HFF-Myc (cell line): ENCODE measurements at regions not wholly inside any gene's neighbourhood (a gene's known extent, or its start where the extent isn't known, plus 50 kb on each side); places are given as distances from the start of the nearest gene placed in this dataset.

Experiments used
- DNase-seq: peaks from one replicate; pipeline ENCODE4 v3.0.0-alpha.2; 2011; ENCODE audit warnings: low read depth; ENCODE audit errors: extremely low read depth
- H3K4me3 ChIP-seq: replicated peaks from 2 replicates; pipeline ENCODE4 v1.5.1; 2011; ENCODE audit warnings: low read depth, mild to moderate bottlenecking, control low read depth, low read length
- TF ChIP-seq, protein P1 (sequence below): IDR thresholded peaks from 2 replicates; pipeline ENCODE4 v1.5.1; 2012; ENCODE audit warnings: mild to moderate bottlenecking, low read depth, low read length, control low read depth; ENCODE audit errors: missing control alignments

DNA sequence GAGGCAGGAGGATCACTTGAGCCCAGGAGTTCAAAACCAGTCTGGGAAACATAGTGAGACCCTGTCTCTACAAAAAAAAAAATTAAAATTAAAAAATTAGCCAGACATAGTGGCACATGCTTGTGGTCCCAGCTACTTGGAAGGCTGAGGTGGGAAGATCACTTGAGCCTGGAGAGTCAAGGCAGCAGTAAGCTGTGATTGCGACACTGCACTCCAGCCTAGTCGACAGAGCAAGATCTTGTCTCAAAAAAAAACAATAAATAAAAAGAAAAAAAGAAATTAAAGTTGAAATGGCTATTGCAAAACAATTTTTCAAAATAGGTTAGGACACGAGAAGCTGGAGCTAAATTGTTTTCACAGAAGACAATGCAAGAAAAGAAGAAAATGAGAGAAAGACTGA lies 379.0 kb upstream of the RNF32 start:
- no peak overlapping the region for H3K4me3 ChIP-seq
- TF ChIP-seq, protein P1, sequence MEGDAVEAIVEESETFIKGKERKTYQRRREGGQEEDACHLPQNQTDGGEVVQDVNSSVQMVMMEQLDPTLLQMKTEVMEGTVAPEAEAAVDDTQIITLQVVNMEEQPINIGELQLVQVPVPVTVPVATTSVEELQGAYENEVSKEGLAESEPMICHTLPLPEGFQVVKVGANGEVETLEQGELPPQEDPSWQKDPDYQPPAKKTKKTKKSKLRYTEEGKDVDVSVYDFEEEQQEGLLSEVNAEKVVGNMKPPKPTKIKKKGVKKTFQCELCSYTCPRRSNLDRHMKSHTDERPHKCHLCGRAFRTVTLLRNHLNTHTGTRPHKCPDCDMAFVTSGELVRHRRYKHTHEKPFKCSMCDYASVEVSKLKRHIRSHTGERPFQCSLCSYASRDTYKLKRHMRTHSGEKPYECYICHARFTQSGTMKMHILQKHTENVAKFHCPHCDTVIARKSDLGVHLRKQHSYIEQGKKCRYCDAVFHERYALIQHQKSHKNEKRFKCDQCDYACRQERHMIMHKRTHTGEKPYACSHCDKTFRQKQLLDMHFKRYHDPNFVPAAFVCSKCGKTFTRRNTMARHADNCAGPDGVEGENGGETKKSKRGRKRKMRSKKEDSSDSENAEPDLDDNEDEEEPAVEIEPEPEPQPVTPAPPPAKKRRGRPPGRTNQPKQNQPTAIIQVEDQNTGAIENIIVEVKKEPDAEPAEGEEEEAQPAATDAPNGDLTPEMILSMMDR: no peak

DNA sequence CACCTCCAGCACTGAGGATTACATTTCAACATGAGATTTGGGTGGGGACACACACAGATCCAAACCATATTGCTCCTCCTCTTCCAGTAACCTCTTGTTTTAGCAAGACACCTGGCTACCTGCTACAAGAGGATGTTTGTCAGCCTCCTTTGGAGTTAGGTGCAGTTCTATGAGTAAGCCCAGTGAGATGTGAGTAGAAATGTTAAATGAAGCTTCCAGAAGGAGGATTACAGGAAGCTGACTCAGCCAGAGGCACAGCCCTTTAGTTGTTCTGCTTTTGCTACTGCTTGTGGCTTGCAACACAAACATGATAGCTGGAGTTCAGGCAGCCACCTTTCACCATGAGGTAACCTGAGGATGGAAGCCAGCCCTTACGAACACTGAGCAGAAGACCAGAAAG lies 382.7 kb upstream of the RNF32 start:
- DNase-seq: no peak
- no peak overlapping the region for H3K4me3 ChIP-seq
- TF ChIP-seq, protein P1: no peak

More for the DNA sequence above, 379.0 kb upstream of the RNF32 start:
- no peak for DNase-seq

- H3K4me3 ChIP-seq: no peak overlapping the region
- DNase-seq: no peak
- TF ChIP-seq, protein P1: no peak
Measured at GRCh38 chr7:156255635-156256034, 384.9 kb upstream of the RNF32 start.

DNA sequence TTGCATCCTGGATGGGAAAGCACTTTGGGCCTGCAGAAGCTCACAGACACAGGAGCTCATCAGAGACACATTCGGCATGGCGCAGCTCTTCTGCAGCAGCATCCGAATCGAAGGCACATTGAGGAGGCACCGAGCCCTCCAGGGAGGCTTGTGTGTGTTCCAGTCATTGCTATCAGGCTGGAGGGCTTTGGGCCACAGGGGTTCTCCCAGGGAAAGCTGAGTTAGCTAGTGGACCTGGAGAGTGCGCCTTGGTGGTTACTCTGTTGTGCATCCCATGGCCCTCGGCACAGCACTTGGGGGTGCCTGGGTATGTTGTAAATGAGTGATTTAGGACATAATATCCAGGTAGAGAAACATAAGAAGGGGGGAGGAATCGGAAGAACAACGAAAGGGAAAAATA lies 388.7 kb upstream of the RNF32 start:
- DNase-seq: no peak
- TF ChIP-seq, protein P1: no peak
- no peak overlapping the region for H3K4me3 ChIP-seq

DNA sequence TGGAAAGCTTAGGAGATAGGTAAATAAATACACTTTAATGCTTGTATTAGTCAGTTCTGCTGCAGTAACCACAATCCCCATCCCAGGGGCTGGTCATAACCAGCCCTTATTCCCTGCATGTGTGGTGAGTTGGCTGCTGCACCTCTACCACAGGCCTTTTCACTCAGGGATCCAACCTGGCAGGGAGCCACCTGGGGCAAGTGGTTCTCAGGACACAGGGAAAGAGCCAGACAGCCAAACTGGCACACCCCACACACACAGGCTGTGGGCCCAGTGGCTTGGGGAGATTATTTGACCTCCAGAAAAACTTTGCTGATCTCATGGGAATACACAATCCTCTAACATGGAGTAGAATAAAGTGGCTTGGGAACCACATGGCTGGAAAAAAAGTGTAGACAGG lies 400.0 kb upstream of the RNF32 start:
- TF ChIP-seq, protein P1: no peak
- no peak overlapping the region for H3K4me3 ChIP-seq

DNA sequence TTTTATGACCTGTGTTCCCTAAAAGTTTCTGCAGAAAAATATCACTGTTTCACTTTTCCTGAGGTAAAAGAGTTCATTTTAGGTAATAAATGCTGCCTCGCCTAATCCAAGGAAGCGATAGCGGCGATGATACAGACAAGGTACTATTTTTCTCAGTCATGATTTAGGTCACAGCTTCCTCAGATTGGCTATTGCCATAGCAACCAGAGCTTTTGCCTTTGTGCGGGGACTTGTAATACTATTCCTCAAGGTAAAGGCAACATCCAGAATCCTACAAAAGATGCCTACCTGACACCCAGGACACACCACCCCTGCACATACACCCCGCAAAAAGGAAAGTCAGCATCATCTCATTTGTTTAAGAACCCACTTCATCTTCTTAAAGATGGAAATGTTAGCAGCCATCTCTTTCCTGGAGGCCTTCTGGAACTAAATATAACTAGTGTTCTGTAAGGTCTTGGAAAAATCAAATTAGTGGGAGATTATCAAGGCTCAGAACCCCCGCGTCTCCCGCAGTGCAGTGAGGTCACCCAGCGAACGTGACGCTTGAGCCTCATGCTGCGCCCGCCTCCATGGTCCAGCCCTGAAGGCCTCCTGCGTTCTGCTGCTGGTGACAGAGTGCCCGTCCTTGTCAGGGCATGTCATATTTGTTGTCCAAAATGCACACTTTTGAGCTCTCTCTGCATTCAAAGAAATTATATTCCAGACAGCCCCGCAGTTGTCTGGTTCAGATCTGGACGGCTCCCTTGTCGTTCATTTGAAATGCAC lies 402.0 kb upstream of the RNF32 start:
- DNase-seq: no peak
- TF ChIP-seq, protein P1: no peak
- no peak overlapping the region for H3K4me3 ChIP-seq

More for the DNA sequence above, 400.0 kb upstream of the RNF32 start:
- no peak for DNase-seq

- no peak for DNase-seq
- TF ChIP-seq, protein P1: no peak
- no peak overlapping the region for H3K4me3 ChIP-seq
Measured at GRCh38 chr7:156237614-156238013, 403.0 kb upstream of the RNF32 start.
